Panc1 (cell line): ENCODE measurements at regions not wholly inside any gene's neighbourhood (a gene's known extent, or its start where the extent isn't known, plus 50 kb on each side); places are given as distances from the start of the nearest gene placed in this dataset.

Experiments used
- ATAC-seq: fragments of 200-7000 bp; cut with Tn5 transposase; 2 replicates; pipeline ENCODE4 v1.9.1; 2020; ENCODE audit warnings: mild to moderate bottlenecking, moderate library complexity
- BruUV-seq: library from RNA; stranded (reverse); fragments of 400-500 nt; replicated peaks from 2 replicates; lab custom pipeline; 2021; lab: Mats Ljungman, UMichigan
- CTCF ChIA-PET: fragments of 300-600 bp; sonication (Branson Sonifier 250); formaldehyde crosslinking; loops from one replicate; lab custom pipeline; 2022; ENCODE audit warnings: antibody characterized with exemption; lab: Charles Lee
- POLR2A ChIA-PET: fragments of 300-600 bp; sonication (Branson Sonifier 250); formaldehyde crosslinking; loops from one replicate; lab custom pipeline; 2022; ENCODE audit warnings: antibody characterized with exemption; lab: Charles Lee
- DNase-seq: peaks from one replicate; pipeline ENCODE4 v3.0.0-alpha.2; 2010; ENCODE audit warnings: low read depth, low spot score
- H3K27ac ChIP-seq: 2 replicates; pipeline ENCODE4 v1.5.1; 2011; ENCODE audit warnings: mild to moderate bottlenecking, low read length, inconsistent platforms
- H3K27me3 ChIP-seq: fragments of 200-500 bp; sonication (Bioruptor generic); 2 replicates; pipeline ENCODE4 v1.6.0; 2014; ENCODE audit warnings: low read length, inconsistent platforms; ENCODE audit not compliant: control insufficient read depth, insufficient read depth
- H3K36me3 ChIP-seq: fragments of 200-500 bp; sonication (Bioruptor generic); 2 replicates; pipeline ENCODE4 v1.5.1; 2014; ENCODE audit warnings: inconsistent platforms, mild to moderate bottlenecking, low read length, moderate library complexity; ENCODE audit not compliant: control insufficient read depth, insufficient read depth
- H3K4me1 ChIP-seq: 2 replicates; pipeline ENCODE4 v1.5.1; 2011; ENCODE audit warnings: inconsistent platforms, mild to moderate bottlenecking, low read length, moderate library complexity; ENCODE audit not compliant: control insufficient read depth, insufficient read depth
- H3K4me3 ChIP-seq, 2 experiments: 2 replicates each; pipeline ENCODE4 v1.5.1; 2011 to 2012; ENCODE audit warnings: low read depth in 2 of 2, low read length in 2 of 2, mild to moderate bottlenecking in 2 of 2, inconsistent platforms in 1 of 2, moderate library complexity in 1 of 2
- H3K9me3 ChIP-seq: fragments of 200-500 bp; sonication (Bioruptor generic); 2 replicates; pipeline ENCODE4 v1.5.1; 2014; ENCODE audit warnings: low read depth, mild to moderate bottlenecking, inconsistent platforms, low read length, moderate library complexity; ENCODE audit not compliant: control insufficient read depth, insufficient read depth
- POLR2AphosphoS5 ChIP-seq: IDR thresholded peaks from 2 replicates; pipeline ENCODE4 v1.6.1; 2012; ENCODE audit warnings: mild to moderate bottlenecking, low read depth, low read length, moderate library complexity
- SIN3A ChIP-seq: IDR thresholded peaks from 2 replicates; pipeline ENCODE4 v1.6.1; 2012; ENCODE audit warnings: low read depth, mild to moderate bottlenecking, low read length, moderate library complexity, borderline replicate concordance; ENCODE audit not compliant: insufficient read depth
- TCF7L2 ChIP-seq: IDR thresholded peaks from 2 replicates; pipeline ENCODE4 v1.6.1; 2011; ENCODE audit warnings: mild to moderate bottlenecking, low read depth, low read length, inconsistent platforms
- in situ Hi-C: cut with HindIII; loops from 2 replicates; pipeline ENCODE4 v1.10.0; 2016; ENCODE audit warnings: low sequenced_read_pairs, low pct_unique_long_range_greater_than_20kb
- intact Hi-C: fragments of 100-400 bp; cut with micrococcal nuclease; formaldehyde crosslinking; loops from one replicate; pipeline ENCODE4 v1.10.0; 2022; ENCODE audit not compliant: unreplicated experiment
- TF ChIP-seq, protein P1 (sequence below): fragments of 450-650 bp; IDR thresholded peaks from 2 replicates; pipeline ENCODE4 v1.5.1; 2017; ENCODE audit warnings: mild to moderate bottlenecking
- TF ChIP-seq, protein P2 (sequence below), 2 experiments: IDR thresholded peaks; 2 replicates each; pipeline ENCODE4 v1.6.1; 2011 to 2012; ENCODE audit warnings: low read depth in 2 of 2, control low read depth in 1 of 2, low read length in 1 of 2, mild to moderate bottlenecking in 1 of 2, moderate library complexity in 1 of 2; ENCODE audit not compliant: insufficient read depth in 1 of 2

DNA sequence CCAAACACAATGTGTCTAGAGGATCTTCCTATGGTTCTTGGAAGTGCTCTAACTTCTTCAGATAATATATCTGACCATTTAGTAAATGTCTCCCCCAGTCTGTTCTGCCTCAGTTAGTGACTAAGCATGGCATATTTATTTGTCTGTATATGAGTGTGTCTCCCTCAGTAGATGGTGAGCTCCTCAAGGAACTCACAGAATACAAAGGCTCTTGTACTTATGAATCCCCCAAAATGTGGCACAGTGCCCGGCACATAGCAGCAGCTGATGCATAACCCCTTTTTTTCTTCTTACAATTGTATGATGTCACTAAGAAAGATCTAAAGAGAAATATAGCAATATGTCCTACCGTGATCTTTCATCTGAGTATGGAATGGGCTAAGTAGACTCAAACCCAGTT, 264.7 kb upstream of the PRICKLE1 start:
- intact Hi-C loops (no loop called here), in situ Hi-C loops (no loop called here)
- ATAC-seq, result no peak
- Histone ChIP-seq H3K27me3 (no peaks in the 10 kb centered on the region), H3K36me3 (no peaks in the 10 kb centered on the region), H3K4me1 (no peaks in the 10 kb centered on the region), H3K9me3 (no peaks in the 10 kb centered on the region), H3K27ac (no peak overlapping the region), H3K4me3 (no peak overlapping the region)
- ChIA-PET POLR2A (no interaction called here), CTCF (no interaction called here)
- TF ChIP-seq SIN3A (no peak), TCF7L2 (no peak), POLR2AphosphoS5 (no peak)
- TF ChIP-seq, protein P1, sequence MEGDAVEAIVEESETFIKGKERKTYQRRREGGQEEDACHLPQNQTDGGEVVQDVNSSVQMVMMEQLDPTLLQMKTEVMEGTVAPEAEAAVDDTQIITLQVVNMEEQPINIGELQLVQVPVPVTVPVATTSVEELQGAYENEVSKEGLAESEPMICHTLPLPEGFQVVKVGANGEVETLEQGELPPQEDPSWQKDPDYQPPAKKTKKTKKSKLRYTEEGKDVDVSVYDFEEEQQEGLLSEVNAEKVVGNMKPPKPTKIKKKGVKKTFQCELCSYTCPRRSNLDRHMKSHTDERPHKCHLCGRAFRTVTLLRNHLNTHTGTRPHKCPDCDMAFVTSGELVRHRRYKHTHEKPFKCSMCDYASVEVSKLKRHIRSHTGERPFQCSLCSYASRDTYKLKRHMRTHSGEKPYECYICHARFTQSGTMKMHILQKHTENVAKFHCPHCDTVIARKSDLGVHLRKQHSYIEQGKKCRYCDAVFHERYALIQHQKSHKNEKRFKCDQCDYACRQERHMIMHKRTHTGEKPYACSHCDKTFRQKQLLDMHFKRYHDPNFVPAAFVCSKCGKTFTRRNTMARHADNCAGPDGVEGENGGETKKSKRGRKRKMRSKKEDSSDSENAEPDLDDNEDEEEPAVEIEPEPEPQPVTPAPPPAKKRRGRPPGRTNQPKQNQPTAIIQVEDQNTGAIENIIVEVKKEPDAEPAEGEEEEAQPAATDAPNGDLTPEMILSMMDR, result no peak
- TF ChIP-seq, protein P2, sequence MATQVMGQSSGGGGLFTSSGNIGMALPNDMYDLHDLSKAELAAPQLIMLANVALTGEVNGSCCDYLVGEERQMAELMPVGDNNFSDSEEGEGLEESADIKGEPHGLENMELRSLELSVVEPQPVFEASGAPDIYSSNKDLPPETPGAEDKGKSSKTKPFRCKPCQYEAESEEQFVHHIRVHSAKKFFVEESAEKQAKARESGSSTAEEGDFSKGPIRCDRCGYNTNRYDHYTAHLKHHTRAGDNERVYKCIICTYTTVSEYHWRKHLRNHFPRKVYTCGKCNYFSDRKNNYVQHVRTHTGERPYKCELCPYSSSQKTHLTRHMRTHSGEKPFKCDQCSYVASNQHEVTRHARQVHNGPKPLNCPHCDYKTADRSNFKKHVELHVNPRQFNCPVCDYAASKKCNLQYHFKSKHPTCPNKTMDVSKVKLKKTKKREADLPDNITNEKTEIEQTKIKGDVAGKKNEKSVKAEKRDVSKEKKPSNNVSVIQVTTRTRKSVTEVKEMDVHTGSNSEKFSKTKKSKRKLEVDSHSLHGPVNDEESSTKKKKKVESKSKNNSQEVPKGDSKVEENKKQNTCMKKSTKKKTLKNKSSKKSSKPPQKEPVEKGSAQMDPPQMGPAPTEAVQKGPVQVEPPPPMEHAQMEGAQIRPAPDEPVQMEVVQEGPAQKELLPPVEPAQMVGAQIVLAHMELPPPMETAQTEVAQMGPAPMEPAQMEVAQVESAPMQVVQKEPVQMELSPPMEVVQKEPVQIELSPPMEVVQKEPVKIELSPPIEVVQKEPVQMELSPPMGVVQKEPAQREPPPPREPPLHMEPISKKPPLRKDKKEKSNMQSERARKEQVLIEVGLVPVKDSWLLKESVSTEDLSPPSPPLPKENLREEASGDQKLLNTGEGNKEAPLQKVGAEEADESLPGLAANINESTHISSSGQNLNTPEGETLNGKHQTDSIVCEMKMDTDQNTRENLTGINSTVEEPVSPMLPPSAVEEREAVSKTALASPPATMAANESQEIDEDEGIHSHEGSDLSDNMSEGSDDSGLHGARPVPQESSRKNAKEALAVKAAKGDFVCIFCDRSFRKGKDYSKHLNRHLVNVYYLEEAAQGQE (IDR thresholded peaks at IDR 0.05; ENCODE audit: insufficient read depth in 1 of 2, low read depth in 2 of 2, low read length in 1 of 2), result no peak
- no peak for DNase-seq
- BruUV-seq, result no TSS peak

- in situ Hi-C loops, result no loop called here
- BruUV-seq, result no TSS peak
- intact Hi-C loops, result no loop called here
These were observed 264.0 kb upstream of the PRICKLE1 start for GRCh38 chr12:42853370-42854140.

More at GRCh38 chr12:42853370-42854140, 264.0 kb upstream of the PRICKLE1 start:
- Histone ChIP-seq H3K9me3 (no peaks in the 10 kb centered on the region), H3K4me3 (no peak overlapping the region), H3K27me3 (no peaks in the 10 kb centered on the region), H3K36me3 (no peaks in the 10 kb centered on the region), H3K4me1 (no peaks in the 10 kb centered on the region), H3K27ac (no peak overlapping the region)
- CTCF ChIA-PET, result no interaction called here
- TF ChIP-seq POLR2AphosphoS5 (no peak), TCF7L2 (no peak), SIN3A (no peak)
- TF ChIP-seq, protein P1, result no peak
- TF ChIP-seq, protein P2 (IDR thresholded peaks at IDR 0.05; ENCODE audit: insufficient read depth in 1 of 2, low read depth in 2 of 2, low read length in 1 of 2), result no peak
- DNase-seq (no peak), ATAC-seq (no peak)
- POLR2A ChIA-PET, result no interaction called here
